ENCODE measurements at regions not wholly inside any gene's neighbourhood (a gene's known extent, or its start where the extent isn't known, plus 50 kb on each side); places are given as distances from the start of the nearest gene placed in this dataset.

DNA sequence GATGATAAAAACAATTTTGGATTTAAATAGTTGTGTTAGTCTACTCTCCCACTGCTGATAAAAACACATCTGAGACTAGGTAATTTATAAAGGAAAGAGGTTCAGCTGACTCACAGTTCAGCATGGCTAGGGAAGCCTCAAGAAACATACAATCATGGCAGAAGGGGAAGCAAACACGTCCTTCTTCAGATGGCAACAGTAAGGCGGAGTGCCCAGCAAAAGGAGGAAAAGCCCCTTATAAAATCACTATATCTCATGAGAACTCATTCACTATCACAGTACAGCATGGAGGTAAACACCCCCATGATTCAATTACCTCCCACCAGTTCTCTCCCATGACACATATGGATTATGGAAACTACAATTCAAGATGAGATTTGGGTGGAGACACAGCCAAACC lies 632.1 kb downstream of the SLC16A7 start:
- no peak overlapping the region for H3K23ac ChIP-seq (ENCODE audit: insufficient read length)
- no peak for FAIRE-seq
- peaks cover 0 to 4% (median 0%) of the 10 kb centered on the region in 4 experiments; a peak in 1 of 7 replicates for H3K4me1 ChIP-seq (replicated peaks in 1 of 4; ENCODE audit: control insufficient read depth in 3 of 4, insufficient read depth in 4 of 4, low read length in 3 of 4)
- H3K23me2 ChIP-seq (ENCODE audit: low read depth, low read length) = no peaks in the 10 kb centered on the region
- no peak overlapping the region for H4K8ac ChIP-seq (ENCODE audit: extremely low read depth, insufficient read depth, low read length)
- no peak overlapping the region for H2BK5ac ChIP-seq (ENCODE audit: low read depth, low read length)
- no peak overlapping the region for H3K18ac ChIP-seq (ENCODE audit: extremely low read depth, low read length)
- no peak overlapping the region for H3K4me2 ChIP-seq (ENCODE audit: insufficient read depth in 1 of 2, low read depth in 2 of 2, low read length in 2 of 2)
- H2BK120ac ChIP-seq (replicated peaks; ENCODE audit: low read depth, low read length) = no peak overlapping the region
- H3K27ac ChIP-seq (ENCODE audit: low read depth, low read length) = no peak overlapping the region
- H3K14ac ChIP-seq (ENCODE audit: insufficient read length) = no peak overlapping the region
- H3K79me2 ChIP-seq (ENCODE audit: control insufficient read depth in 1 of 2, insufficient read depth in 2 of 2, low read length in 2 of 2) = no peaks in the 10 kb centered on the region
- no peak overlapping the region for H4K5ac ChIP-seq (ENCODE audit: insufficient read length, low read depth, low read length)
- no peak overlapping the region for H2AFZ ChIP-seq (ENCODE audit: low read length)
- DNase-seq (ENCODE audit: low read depth in 1 of 2, low spot score in 2 of 2) = no peak
- H2BK15ac ChIP-seq (ENCODE audit: low read length) = no peak overlapping the region
- no peaks in the 10 kb centered on the region for H4K20me1 ChIP-seq (replicated peaks in 1 of 2; ENCODE audit: control insufficient read depth in 1 of 2, insufficient read depth in 2 of 2, low read length in 2 of 2)
- H2AK5ac ChIP-seq (ENCODE audit: low read depth, low read length) = no peak overlapping the region
- H3K4me3 ChIP-seq (ENCODE audit: extremely low read depth in 1 of 4, insufficient read depth in 2 of 4, low read depth in 3 of 4, low read length in 4 of 4) = no peak overlapping the region
- H4K91ac ChIP-seq (replicated peaks; ENCODE audit: insufficient read length, low read length) = no peak overlapping the region
- WGBS, 2 experiments (ENCODE audit: extremely low coverage in 1 of 2, insufficient coverage in 1 of 2, insufficient read length in 1 of 2, insufficient replicate concordance in 2 of 2, low coverage in 1 of 2, low lambda C conversion rate in 2 of 2, missing lambda C conversion rate in 1 of 2) = 92% methylated on average over 2 of the region's 2 CpGs; no CpG with 5 or more reads in 1 of the 2 experiments
- ChIA-PET CTCF (ENCODE audit: partially characterized antibody) (no interaction called here), POLR2A (ENCODE audit: partially characterized antibody) (no interaction called here)
- H3K79me1 ChIP-seq (ENCODE audit: low read depth, low read length) = no peaks in the 10 kb centered on the region
- no peaks in the 10 kb centered on the region for H3K36me3 ChIP-seq (ENCODE audit: control insufficient read depth in 2 of 4, insufficient read depth in 4 of 4, low read length in 3 of 4)
- no peak overlapping the region for H2BK20ac ChIP-seq (ENCODE audit: low read length)
- TF ChIP-seq CBX8 (IDR thresholded peaks at IDR 0.05; ENCODE audit: borderline replicate concordance, low read depth, low read length) (no peak), JUN (IDR thresholded peaks at IDR 0.05; ENCODE audit: low read depth, low read length) (no peak), POLR2AphosphoS5 (IDR thresholded peaks at IDR 0.05; ENCODE audit: low read depth, low read length) (no peak), POU5F1 (IDR thresholded peaks at IDR 0.05; ENCODE audit: low read depth, low read length) (no peak), SP1 (IDR thresholded peaks at IDR 0.05; ENCODE audit: low read depth, low read length) (no peak), SP4 (IDR thresholded peaks at IDR 0.05; ENCODE audit: low read length) (no peak), PHF8 (conservative IDR thresholded peaks at IDR 0.05; ENCODE audit: low read depth, low read length) (no peak), TAF7 (optimal IDR thresholded peaks at IDR 0.05; ENCODE audit: borderline replicate concordance, low read depth, low read length) (no peak), NANOG (IDR thresholded peaks at IDR 0.05; ENCODE audit: insufficient read depth, low read depth, low read length, poor library complexity, severe bottlenecking) (no peak)
- TF ChIP-seq, protein P1, sequence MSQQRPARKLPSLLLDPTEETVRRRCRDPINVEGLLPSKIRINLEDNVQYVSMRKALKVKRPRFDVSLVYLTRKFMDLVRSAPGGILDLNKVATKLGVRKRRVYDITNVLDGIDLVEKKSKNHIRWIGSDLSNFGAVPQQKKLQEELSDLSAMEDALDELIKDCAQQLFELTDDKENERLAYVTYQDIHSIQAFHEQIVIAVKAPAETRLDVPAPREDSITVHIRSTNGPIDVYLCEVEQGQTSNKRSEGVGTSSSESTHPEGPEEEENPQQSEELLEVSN (IDR thresholded peaks at IDR 0.05) = no peak
- no peak overlapping the region for H3K56ac ChIP-seq (replicated peaks; ENCODE audit: insufficient read length, low read depth, low read length)
- H3K9ac ChIP-seq (replicated peaks in 1 of 4; ENCODE audit: extremely low read depth in 1 of 4, low read depth in 3 of 4, low read length in 3 of 4) = no peak overlapping the region
- H2BK12ac ChIP-seq (ENCODE audit: low read depth, low read length) = no peak overlapping the region
- H3K9me3 ChIP-seq (ENCODE audit: insufficient read depth in 2 of 2, low read depth in 1 of 2, low read length in 1 of 2) = no peaks in the 10 kb centered on the region
- H3K27me3 ChIP-seq (replicated peaks in 1 of 4; ENCODE audit: control insufficient read depth in 3 of 4, extremely low read depth in 1 of 4, insufficient read depth in 3 of 4, low read length in 3 of 4) = no peaks in the 10 kb centered on the region
- no peak overlapping the region for H3K4ac ChIP-seq (replicated peaks; ENCODE audit: insufficient read length, low read depth, low read length)
